ENCODE measurements at regions not wholly inside any gene's neighbourhood (a gene's known extent, or its start where the extent isn't known, plus 50 kb on each side); places are given as distances from the start of the nearest gene placed in this dataset.

DNA sequence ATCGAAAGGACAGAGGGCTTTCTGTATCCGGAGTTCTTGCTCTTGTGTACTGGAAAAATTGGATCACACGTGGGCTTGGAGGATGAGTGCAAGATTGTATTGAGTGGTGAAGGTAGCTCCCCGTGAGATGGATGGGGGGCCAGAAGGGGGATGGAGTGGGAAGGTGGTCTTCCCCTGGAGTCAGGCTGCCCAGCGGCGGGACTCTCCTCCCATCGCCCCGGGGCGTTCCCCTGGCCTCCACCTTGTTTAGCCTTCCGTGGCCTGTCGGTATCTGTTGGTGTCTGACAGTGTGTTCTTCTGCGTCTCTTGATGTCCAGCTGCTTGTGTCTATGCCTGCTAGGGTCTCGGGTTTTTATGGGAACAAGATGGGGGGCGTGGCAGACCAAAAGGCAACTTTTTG, 54.6 kb upstream of the GABRA6 start:
- TF ChIP-seq, protein P1, sequence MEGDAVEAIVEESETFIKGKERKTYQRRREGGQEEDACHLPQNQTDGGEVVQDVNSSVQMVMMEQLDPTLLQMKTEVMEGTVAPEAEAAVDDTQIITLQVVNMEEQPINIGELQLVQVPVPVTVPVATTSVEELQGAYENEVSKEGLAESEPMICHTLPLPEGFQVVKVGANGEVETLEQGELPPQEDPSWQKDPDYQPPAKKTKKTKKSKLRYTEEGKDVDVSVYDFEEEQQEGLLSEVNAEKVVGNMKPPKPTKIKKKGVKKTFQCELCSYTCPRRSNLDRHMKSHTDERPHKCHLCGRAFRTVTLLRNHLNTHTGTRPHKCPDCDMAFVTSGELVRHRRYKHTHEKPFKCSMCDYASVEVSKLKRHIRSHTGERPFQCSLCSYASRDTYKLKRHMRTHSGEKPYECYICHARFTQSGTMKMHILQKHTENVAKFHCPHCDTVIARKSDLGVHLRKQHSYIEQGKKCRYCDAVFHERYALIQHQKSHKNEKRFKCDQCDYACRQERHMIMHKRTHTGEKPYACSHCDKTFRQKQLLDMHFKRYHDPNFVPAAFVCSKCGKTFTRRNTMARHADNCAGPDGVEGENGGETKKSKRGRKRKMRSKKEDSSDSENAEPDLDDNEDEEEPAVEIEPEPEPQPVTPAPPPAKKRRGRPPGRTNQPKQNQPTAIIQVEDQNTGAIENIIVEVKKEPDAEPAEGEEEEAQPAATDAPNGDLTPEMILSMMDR (IDR thresholded peaks at IDR 0.05; ENCODE audit: low read depth, low read length), result no peak
- no peaks in the 10 kb centered on the region for H3K9me3 ChIP-seq (ENCODE audit: severe bottlenecking)
- DNase-seq, result no peak
- H3K27me3 ChIP-seq (ENCODE audit: insufficient read depth, low read depth, severe bottlenecking), result peaks cover 65% of the 10 kb centered on the region
- H3K4me3 ChIP-seq (ENCODE audit: low read depth, low read length), result no peak overlapping the region
- no peak overlapping the region for H3K27ac ChIP-seq
- H3K36me3 ChIP-seq, result no peaks in the 10 kb centered on the region

DNA sequence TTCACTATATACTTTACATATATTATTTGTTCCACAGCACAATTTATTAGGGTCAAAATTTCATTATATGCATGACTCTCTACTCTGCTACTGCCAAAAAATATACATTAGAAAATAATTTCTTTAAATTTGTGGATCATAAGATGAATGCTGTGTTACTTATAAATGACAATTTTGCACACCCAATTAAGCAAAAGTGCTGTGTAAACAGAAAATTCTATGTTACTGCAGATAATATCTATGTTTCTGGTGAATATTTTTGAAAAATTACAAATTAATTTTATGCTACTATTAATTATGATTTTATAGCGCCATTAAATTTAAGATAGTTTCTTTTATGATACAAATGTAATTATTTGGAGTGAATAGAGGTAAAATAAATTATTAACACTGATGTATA, 59.8 kb upstream of the GABRA6 start:
- Histone ChIP-seq H3K9me3 (ENCODE audit: severe bottlenecking) (no peaks in the 10 kb centered on the region), H3K27me3 (ENCODE audit: insufficient read depth, low read depth, severe bottlenecking) (peaks cover 59% of the 10 kb centered on the region), H3K4me3 (ENCODE audit: low read depth, low read length) (no peak overlapping the region), H3K36me3 (no peaks in the 10 kb centered on the region), H3K27ac (no peak overlapping the region)
- TF ChIP-seq, protein P1 (IDR thresholded peaks at IDR 0.05; ENCODE audit: low read depth, low read length), result no peak
- DNase-seq, result no peak

DNA sequence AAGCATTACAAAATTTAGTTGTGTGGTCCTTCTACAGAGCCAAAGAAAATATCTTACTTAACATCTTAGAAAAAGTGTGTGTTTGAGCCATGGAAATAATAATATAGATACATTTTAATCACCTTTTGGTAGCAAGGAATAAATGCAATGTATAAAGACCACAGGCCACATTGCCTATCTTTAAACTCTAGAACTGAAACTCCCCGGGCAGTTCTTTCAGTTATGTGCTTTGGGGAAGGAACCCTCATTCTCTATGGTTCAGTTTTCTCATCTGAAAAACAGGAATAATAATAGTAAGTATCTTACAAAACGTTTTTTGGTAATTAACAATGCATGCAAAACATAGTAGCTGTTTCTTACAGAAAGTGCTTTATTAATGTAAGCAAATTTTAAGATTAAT, 67.8 kb upstream of the GABRB2 start:
- Histone ChIP-seq H3K9me3 (ENCODE audit: severe bottlenecking) (no peaks in the 10 kb centered on the region), H3K36me3 (no peaks in the 10 kb centered on the region), H3K27me3 (ENCODE audit: insufficient read depth, low read depth, severe bottlenecking) (peaks cover 38% of the 10 kb centered on the region), H3K27ac (no peak overlapping the region), H3K4me3 (ENCODE audit: low read depth, low read length) (no peak overlapping the region)
- TF ChIP-seq, protein P1 (IDR thresholded peaks at IDR 0.05; ENCODE audit: low read depth, low read length), result no peak
- DNase-seq, result no peak

DNA sequence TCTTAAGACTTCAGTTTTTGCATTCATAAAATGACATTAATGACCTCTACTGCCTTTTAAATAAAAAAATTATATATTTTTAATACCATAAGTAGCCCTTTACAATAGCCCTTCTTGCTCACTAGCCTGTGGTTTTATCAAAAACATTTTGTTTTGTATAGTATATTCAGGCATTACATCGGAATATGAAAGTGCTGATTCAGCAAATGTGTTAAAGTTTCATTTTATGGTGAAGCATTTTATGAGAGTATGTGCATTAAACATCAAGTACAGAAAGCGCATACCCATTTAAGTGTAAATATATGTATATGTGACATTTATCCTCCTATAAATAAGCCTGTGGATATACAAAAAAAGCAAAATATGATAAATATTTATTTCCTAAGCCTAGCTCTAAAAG, 56.2 kb upstream of the GABRB2 start:
- TF ChIP-seq, protein P1 (IDR thresholded peaks at IDR 0.05; ENCODE audit: low read depth, low read length), result no peak
- H3K27me3 ChIP-seq (ENCODE audit: insufficient read depth, low read depth, severe bottlenecking), result peaks cover 37% of the 10 kb centered on the region

DNA sequence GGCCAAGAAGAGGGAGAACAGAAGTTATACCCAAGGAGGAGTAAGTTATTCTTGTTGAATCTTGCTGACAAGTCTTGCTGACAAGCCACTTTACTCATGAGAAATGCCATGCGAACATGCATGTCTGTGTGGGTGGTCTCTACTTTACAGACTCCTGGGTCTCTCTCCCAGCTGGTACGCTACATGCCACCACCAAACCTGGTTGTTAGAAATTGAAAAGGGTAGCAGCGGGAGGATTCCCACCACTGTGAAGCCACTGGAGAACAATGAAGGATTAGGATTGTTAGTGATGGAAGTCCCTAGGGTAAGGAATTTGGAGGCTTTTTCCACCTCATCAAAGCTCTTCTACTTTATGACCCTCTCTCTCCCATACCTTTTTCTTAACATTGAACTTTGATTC, 53.6 kb upstream of the GABRB2 start:
- TF ChIP-seq, protein P1 (IDR thresholded peaks at IDR 0.05; ENCODE audit: low read depth, low read length), result no peak
- Histone ChIP-seq H3K36me3 (no peaks in the 10 kb centered on the region), H3K27ac (no peak overlapping the region), H3K9me3 (ENCODE audit: severe bottlenecking) (no peaks in the 10 kb centered on the region), H3K27me3 (ENCODE audit: insufficient read depth, low read depth, severe bottlenecking) (peaks cover 30% of the 10 kb centered on the region), H3K4me3 (ENCODE audit: low read depth, low read length) (no peak overlapping the region)
- no peak for DNase-seq

More for the DNA sequence above, 56.2 kb upstream of the GABRB2 start:
- no peaks in the 10 kb centered on the region for H3K36me3 ChIP-seq
- no peak overlapping the region for H3K27ac ChIP-seq
- no peaks in the 10 kb centered on the region for H3K9me3 ChIP-seq (ENCODE audit: severe bottlenecking)
- DNase-seq, result no peak
- H3K4me3 ChIP-seq (ENCODE audit: low read depth, low read length), result no peak overlapping the region

DNA sequence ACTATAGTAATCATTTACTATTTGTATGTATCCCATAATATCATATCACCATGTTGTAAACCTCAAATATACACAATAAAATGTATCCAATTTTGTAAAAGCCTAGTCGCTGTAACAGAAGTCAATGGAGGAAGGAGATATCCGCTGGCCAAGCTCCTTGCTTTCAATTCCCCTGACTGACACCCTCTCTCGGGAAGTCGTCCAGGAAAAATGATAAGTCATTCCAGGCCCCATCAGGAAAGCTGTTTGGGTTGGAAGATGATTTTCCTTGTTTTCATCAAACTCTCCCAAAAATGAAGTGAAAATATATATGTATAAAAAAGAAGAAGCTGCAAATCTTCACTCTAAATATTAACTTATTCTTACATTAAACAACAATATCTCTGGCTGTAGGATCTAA, 52.2 kb upstream of the GABRB2 start:
- Histone ChIP-seq H3K27ac (no peak overlapping the region), H3K4me3 (ENCODE audit: low read depth, low read length) (no peak overlapping the region), H3K27me3 (ENCODE audit: insufficient read depth, low read depth, severe bottlenecking) (peaks cover 25% of the 10 kb centered on the region), H3K9me3 (ENCODE audit: severe bottlenecking) (no peaks in the 10 kb centered on the region), H3K36me3 (no peaks in the 10 kb centered on the region)
- no peak for DNase-seq
- TF ChIP-seq, protein P1 (IDR thresholded peaks at IDR 0.05; ENCODE audit: low read depth, low read length), result no peak
